ENCODE measurements at regions not wholly inside any gene's neighbourhood (a gene's known extent, or its start where the extent isn't known, plus 50 kb on each side); places are given as distances from the start of the nearest gene placed in this dataset.

GRCh38 chr18:37787452-37787851 is 221.9 kb upstream of the CELF4 start:
- no peak for TF ChIP-seq CTCF (conservative IDR thresholded peaks at IDR 0.05)
- no peak overlapping the region for H3K27ac ChIP-seq

GRCh38 chr18:37783771-37784170 is 218.2 kb upstream of the CELF4 start:
- TF ChIP-seq CTCF (conservative IDR thresholded peaks at IDR 0.05), result no peak
- no peak overlapping the region for H3K27ac ChIP-seq

GRCh38 chr18:37779220-37779619 is 213.6 kb upstream of the CELF4 start:
- TF ChIP-seq CTCF (conservative IDR thresholded peaks at IDR 0.05), result no peak
- no peak overlapping the region for H3K27ac ChIP-seq

GRCh38 chr18:37778417-37779165 is 213.0 kb upstream of the CELF4 start:
- peak; percentile 94 for TF ChIP-seq CTCF (conservative IDR thresholded peaks at IDR 0.05)
- H3K27ac ChIP-seq, result no peak overlapping the region

- TF ChIP-seq CTCF (conservative IDR thresholded peaks at IDR 0.05), result no peak
- no peak overlapping the region for H3K27ac ChIP-seq
Observed at GRCh38 chr18:37769826-37770225, 204.2 kb upstream of the CELF4 start.

- H3K27ac ChIP-seq, result no peak overlapping the region
- TF ChIP-seq CTCF (conservative IDR thresholded peaks at IDR 0.05), result no peak
Observed at GRCh38 chr18:37764541-37765288, 199.1 kb upstream of the CELF4 start.

GRCh38 chr18:37762076-37762621 is 196.6 kb upstream of the CELF4 start:
- no peak for TF ChIP-seq CTCF (conservative IDR thresholded peaks at IDR 0.05)

More at GRCh38 chr18:37762076-37762621, 196.6 kb upstream of the CELF4 start:
- no peak overlapping the region for H3K27ac ChIP-seq

All from VCaP (cell line).